GM12878 (cell line): ENCODE measurements at regions not wholly inside any gene's neighbourhood (a gene's known extent, or its start where the extent isn't known, plus 50 kb on each side); places are given as distances from the start of the nearest gene placed in this dataset.

Experiments
- ATAC-seq: fragments of 200-7000 bp; cut with Tn5 transposase; 3 replicates; pipeline ENCODE4 v1.9.1; 2020; ENCODE audit warnings: mild to moderate bottlenecking, moderate library complexity
- BruUV-seq: library from RNA; stranded (reverse); fragments of 400-500 nt; replicated peaks from 2 replicates; lab custom pipeline; 2021; lab: Mats Ljungman, UMichigan
- CTCF ChIA-PET: fragments of 300-600 bp; sonication (Branson Sonifier 250); formaldehyde crosslinking; extraction: SDS; loops from one replicate; lab custom pipeline; 2021; ENCODE audit warnings: inconsistent platforms; lab: Yijun Ruan, JAX
- POLR2A ChIA-PET: fragments of 350-600 bp; formaldehyde crosslinking; extraction: SDS; loops from one replicate; lab custom pipeline; 2021; ENCODE audit warnings: inconsistent platforms; lab: Charles Lee
- RAD21 ChIA-PET: fragments of 300-600 bp; sonication (Branson Sonifier 250); formaldehyde crosslinking; loops from one replicate; lab custom pipeline; 2023; ENCODE audit warnings: antibody characterized with exemption; ENCODE audit not compliant: unreplicated experiment; lab: Charles Lee
- SMC1A ChIA-PET: fragments of 300-600 bp; sonication (Branson Sonifier 250); formaldehyde crosslinking; loops from one replicate; lab custom pipeline; 2023; ENCODE audit not compliant: unreplicated experiment, uncharacterized antibody; lab: Charles Lee
- DNase-seq: peaks from one replicate; pipeline ENCODE4 v3.0.0-alpha.2; 2011; ENCODE audit warnings: low read depth, low spot score
- FAIRE-seq: peaks from 3 replicates; lab custom pipeline; 2011; peaks lifted over from hg19 to GRCh38; lab: Jason Lieb, UNC
- H2AFZ ChIP-seq: 2 replicates; pipeline ENCODE4 v1.6.0; 2011; ENCODE audit warnings: low read depth, low read length, control low read depth; ENCODE audit not compliant: control insufficient read depth
- H3K27ac ChIP-seq: 2 replicates; pipeline ENCODE4 v1.5.1; 2011; ENCODE audit warnings: control low read depth; ENCODE audit not compliant: control insufficient read depth, insufficient read depth
- H3K27me3 ChIP-seq, 2 experiments: replicated peaks in 1 of 2; 2 replicates each; pipeline versions ENCODE4 v1.6.0 to v1.6.1; 2011; ENCODE audit warnings: low read length in 1 of 2; ENCODE audit not compliant: control insufficient read depth in 2 of 2, insufficient read depth in 2 of 2
- H3K36me3 ChIP-seq, 2 experiments: 2 replicates each; pipeline ENCODE4 v1.5.1; 2011; ENCODE audit warnings: low read length in 1 of 2; ENCODE audit not compliant: control insufficient read depth in 2 of 2, insufficient read depth in 2 of 2
- H3K4me1 ChIP-seq: 2 replicates; pipeline ENCODE4 v1.6.1; 2011; ENCODE audit warnings: mild to moderate bottlenecking, low read length, moderate library complexity, mixed read lengths; ENCODE audit not compliant: control insufficient read depth, insufficient read depth
- H3K4me2 ChIP-seq: 2 replicates; pipeline ENCODE4 v1.6.0; 2011; ENCODE audit warnings: control low read depth; ENCODE audit not compliant: control insufficient read depth, insufficient read depth
- H3K4me3 ChIP-seq: fragments of 200-600 bp; sonication (generic); 2 replicates; pipeline ENCODE4 v1.5.1; 2016
- H3K79me2 ChIP-seq: 2 replicates; pipeline ENCODE4 v1.6.0; 2011; ENCODE audit warnings: low read length; ENCODE audit not compliant: control insufficient read depth, insufficient read depth
- H3K9ac ChIP-seq: 2 replicates; pipeline ENCODE4 v1.8.0; 2011; ENCODE audit warnings: low read length, control low read depth, mixed read lengths; ENCODE audit not compliant: control insufficient read depth, insufficient read depth
- H3K9me3 ChIP-seq: replicated peaks from 3 replicates; pipeline ENCODE4 v1.5.1; 2011; ENCODE audit warnings: mild to moderate bottlenecking, low read length; ENCODE audit not compliant: control insufficient read depth, insufficient read depth
- H4K20me1 ChIP-seq: 2 replicates; pipeline ENCODE4 v1.6.0; 2011; ENCODE audit not compliant: control insufficient read depth, insufficient read depth
- ASH2L ChIP-seq: fragments of 300-600, 200-600 bp; sonication (generic); IDR thresholded peaks from 2 replicates; pipeline ENCODE4 v1.6.1; 2017; ENCODE audit warnings: low read depth, mild to moderate bottlenecking, borderline replicate concordance
- BCL11A ChIP-seq: IDR thresholded peaks from 2 replicates; pipeline ENCODE4 v1.6.1; 2011; ENCODE audit warnings: low read depth, low read length
- BRCA1 ChIP-seq: IDR thresholded peaks from 2 replicates; pipeline ENCODE4 v1.6.1; 2011; ENCODE audit warnings: low read depth, low read length, improper control_type of control experiment
- CREM ChIP-seq: IDR thresholded peaks from 2 replicates; pipeline ENCODE4 v1.6.1; 2014; ENCODE audit warnings: antibody characterized with exemption, low read depth
- EED ChIP-seq: sonication (generic); IDR thresholded peaks from 2 replicates; pipeline ENCODE4 v1.6.1; 2016; ENCODE audit warnings: antibody characterized with exemption, low read depth
- GABPA ChIP-seq: IDR thresholded peaks from 2 replicates; pipeline ENCODE4 v1.6.1; 2014; ENCODE audit warnings: antibody characterized with exemption, low read depth, mild to moderate bottlenecking, inconsistent platforms
- JUND ChIP-seq: IDR thresholded peaks from 2 replicates; pipeline ENCODE4 v1.6.1; 2012; ENCODE audit warnings: low read depth, mild to moderate bottlenecking, low read length, improper control_type of control experiment, moderate library complexity
- MEF2B ChIP-seq: fragments of 450-650 bp; IDR thresholded peaks from 2 replicates; pipeline ENCODE4 v1.6.1; 2018; ENCODE audit warnings: mild to moderate bottlenecking, moderate library complexity; ENCODE audit not compliant: partially characterized antibody, poor library complexity, severe bottlenecking
- POLR2AphosphoS2 ChIP-seq: IDR thresholded peaks from 2 replicates; pipeline ENCODE4 v1.6.1; 2011; ENCODE audit warnings: low read depth, mild to moderate bottlenecking, low read length, improper control_type of control experiment, moderate library complexity
- RBBP5 ChIP-seq: fragments of 200-600 bp; sonication (generic); conservative IDR thresholded peaks from 2 replicates; pipeline ENCODE4 v1.6.1; 2016
- SIN3A ChIP-seq: IDR thresholded peaks from 2 replicates; pipeline ENCODE4 v1.6.1; 2012; ENCODE audit warnings: low read depth, low read length, improper control_type of control experiment
- STAT3 ChIP-seq: IDR thresholded peaks from 2 replicates; pipeline ENCODE4 v1.6.1; 2011; ENCODE audit warnings: low read depth, low read length, improper control_type of control experiment
- TCF12 ChIP-seq: IDR thresholded peaks from 2 replicates; pipeline ENCODE4 v1.6.1; 2011; ENCODE audit warnings: low read depth, mild to moderate bottlenecking, low read length
- WGBS: methylation state at CpG from one replicate; pipeline ENCODE4 v1.1.6; 2016; ENCODE audit warnings: low lambda C conversion rate; ENCODE audit not compliant: insufficient replicate concordance, insufficient coverage; ENCODE audit errors: missing lambda C conversion rate; 5-methylcytosine and 5-hydroxymethylcytosine counted together
- in situ Hi-C: fragments of 300-500 bp; cut with MboI; formaldehyde crosslinking; loops from 9 replicates; pipeline ENCODE4 v1.14.3; 2018; ENCODE audit warnings: mixed read lengths
- intact Hi-C: fragments of 100-400 bp; cut with micrococcal nuclease; formaldehyde crosslinking; loops from one replicate; pipeline ENCODE4 v1.14.2; 2022; ENCODE audit not compliant: unreplicated experiment
- TF ChIP-seq, protein P1 (sequence below): IDR thresholded peaks from 2 replicates; pipeline ENCODE4 v1.6.1; 2012; ENCODE audit warnings: improper control_type of control experiment, low read depth, low read length; ENCODE audit not compliant: insufficient replicate concordance

DNA sequence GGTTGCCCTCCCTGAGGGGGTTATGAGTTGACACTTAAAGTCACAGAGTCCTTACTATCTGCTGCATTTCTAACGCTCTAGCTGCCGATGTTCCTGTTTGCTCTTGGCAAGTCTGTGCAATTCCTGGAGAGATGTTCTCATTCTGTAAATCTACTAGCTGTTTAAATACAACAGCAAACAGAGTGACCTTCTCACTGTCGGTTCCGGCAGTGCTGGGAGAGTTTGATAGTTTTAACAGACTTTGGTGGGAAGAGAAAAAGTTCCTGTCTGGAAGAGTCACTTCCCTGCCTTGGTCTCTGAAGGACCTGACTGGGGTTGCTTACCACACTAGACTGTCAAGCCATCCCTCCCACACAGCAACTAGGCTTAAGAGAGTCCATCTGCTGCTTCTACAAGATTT, 63.3 kb upstream of the ELMO1 start:
- Histone ChIP-seq H3K79me2 (no peaks in the 10 kb centered on the region), H4K20me1 (no peaks in the 10 kb centered on the region), H3K27me3 (peaks cover 0 to 4% of the 10 kb centered on the region in 2 experiments; a peak in 2 of 4 replicates), H3K36me3 (no peaks in the 10 kb centered on the region), H3K4me2 (no peak overlapping the region), H3K4me3 (no peak overlapping the region), H2AFZ (no peak overlapping the region), H3K27ac (no peak overlapping the region), H3K9me3 (no peaks in the 10 kb centered on the region), H3K4me1 (no peaks in the 10 kb centered on the region), H3K9ac (no peak overlapping the region)
- intact Hi-C loops, result loop anchor here (2.0 to 5.0 kb wide), 3 partner anchors 221 to 340 kb away; no protein-coding TSS in a partner anchor
- CTCF ChIA-PET, result interaction anchor here (0.6 to 1.3 kb wide), 5 partner anchors 17 to 1118 kb away, joined by 3 to 8 read pairs (median 3); no protein-coding TSS in a partner anchor
- 85% methylated on average over 4 of the region's 4 CpGs for WGBS
- ATAC-seq (no peak), FAIRE-seq (no peak), DNase-seq (no peak)
- in situ Hi-C loops, result no loop called here
- POLR2A ChIA-PET, result no interaction called here
- RAD21 ChIA-PET, result interaction anchor here (1.3 kb wide), 1 partner anchor 322 kb away, joined by 5 read pairs; no protein-coding TSS in a partner anchor
- SMC1A ChIA-PET, result interaction anchor here (1.1 to 1.2 kb wide), 2 partner anchors 16 to 94 kb away, joined by 3 read pairs; no protein-coding TSS in a partner anchor
- no TSS peak for BruUV-seq
- TF ChIP-seq GABPA (no peak), STAT3 (no peak), MEF2B (no peak), JUND (no peak), ASH2L (no peak), EED (no peak)

DNA sequence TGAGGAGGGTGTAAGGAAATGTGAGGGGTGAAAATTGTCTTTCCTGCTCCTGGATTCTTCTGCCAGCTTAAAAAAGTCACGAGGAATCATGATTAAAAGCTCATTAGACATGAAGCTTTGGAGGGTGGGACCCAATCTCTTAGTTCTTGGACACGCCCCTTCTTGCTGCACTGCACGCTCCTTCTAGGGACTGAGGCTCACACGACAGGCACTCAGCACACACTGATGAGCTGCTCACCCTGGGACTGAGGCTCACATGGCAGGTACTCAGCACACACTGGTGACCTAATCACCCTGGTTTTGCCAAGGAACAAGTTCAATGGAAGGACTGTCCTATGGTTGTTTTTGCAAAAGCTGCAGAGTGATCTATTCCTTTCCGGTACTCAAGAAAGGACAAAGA, 65.8 kb upstream of the ELMO1 start:
- Histone ChIP-seq H3K36me3 (no peaks in the 10 kb centered on the region), H2AFZ (no peak overlapping the region), H3K27ac (no peak overlapping the region), H4K20me1 (no peaks in the 10 kb centered on the region), H3K79me2 (no peaks in the 10 kb centered on the region), H3K9me3 (no peaks in the 10 kb centered on the region), H3K4me3 (no peak overlapping the region), H3K9ac (no peak overlapping the region), H3K27me3 (peaks cover 1 to 3% of the 10 kb centered on the region in 2 experiments; a peak in 2 of 4 replicates), H3K4me2 (no peak overlapping the region), H3K4me1 (no peaks in the 10 kb centered on the region)
- ChIA-PET CTCF (no interaction called here), RAD21 (no interaction called here), SMC1A (no interaction called here), POLR2A (no interaction called here)
- intact Hi-C loops, result loop anchor here (5.0 kb wide), 1 partner anchor 338 kb away; no protein-coding TSS in a partner anchor
- in situ Hi-C loops, result no loop called here
- 69% methylated on average over 5 of the region's 5 CpGs for WGBS
- DNase-seq, result no peak
- no peak for FAIRE-seq
- BruUV-seq, result no TSS peak
- no peak for ATAC-seq
- TF ChIP-seq TCF12, result no peak
- TF ChIP-seq BCL11A, result no peak
- TF ChIP-seq CREM, result no peak
- no peak for TF ChIP-seq BRCA1
- no peak for TF ChIP-seq RBBP5
- no peak for TF ChIP-seq SIN3A
- TF ChIP-seq POLR2AphosphoS2, result no peak
- TF ChIP-seq, protein P1, sequence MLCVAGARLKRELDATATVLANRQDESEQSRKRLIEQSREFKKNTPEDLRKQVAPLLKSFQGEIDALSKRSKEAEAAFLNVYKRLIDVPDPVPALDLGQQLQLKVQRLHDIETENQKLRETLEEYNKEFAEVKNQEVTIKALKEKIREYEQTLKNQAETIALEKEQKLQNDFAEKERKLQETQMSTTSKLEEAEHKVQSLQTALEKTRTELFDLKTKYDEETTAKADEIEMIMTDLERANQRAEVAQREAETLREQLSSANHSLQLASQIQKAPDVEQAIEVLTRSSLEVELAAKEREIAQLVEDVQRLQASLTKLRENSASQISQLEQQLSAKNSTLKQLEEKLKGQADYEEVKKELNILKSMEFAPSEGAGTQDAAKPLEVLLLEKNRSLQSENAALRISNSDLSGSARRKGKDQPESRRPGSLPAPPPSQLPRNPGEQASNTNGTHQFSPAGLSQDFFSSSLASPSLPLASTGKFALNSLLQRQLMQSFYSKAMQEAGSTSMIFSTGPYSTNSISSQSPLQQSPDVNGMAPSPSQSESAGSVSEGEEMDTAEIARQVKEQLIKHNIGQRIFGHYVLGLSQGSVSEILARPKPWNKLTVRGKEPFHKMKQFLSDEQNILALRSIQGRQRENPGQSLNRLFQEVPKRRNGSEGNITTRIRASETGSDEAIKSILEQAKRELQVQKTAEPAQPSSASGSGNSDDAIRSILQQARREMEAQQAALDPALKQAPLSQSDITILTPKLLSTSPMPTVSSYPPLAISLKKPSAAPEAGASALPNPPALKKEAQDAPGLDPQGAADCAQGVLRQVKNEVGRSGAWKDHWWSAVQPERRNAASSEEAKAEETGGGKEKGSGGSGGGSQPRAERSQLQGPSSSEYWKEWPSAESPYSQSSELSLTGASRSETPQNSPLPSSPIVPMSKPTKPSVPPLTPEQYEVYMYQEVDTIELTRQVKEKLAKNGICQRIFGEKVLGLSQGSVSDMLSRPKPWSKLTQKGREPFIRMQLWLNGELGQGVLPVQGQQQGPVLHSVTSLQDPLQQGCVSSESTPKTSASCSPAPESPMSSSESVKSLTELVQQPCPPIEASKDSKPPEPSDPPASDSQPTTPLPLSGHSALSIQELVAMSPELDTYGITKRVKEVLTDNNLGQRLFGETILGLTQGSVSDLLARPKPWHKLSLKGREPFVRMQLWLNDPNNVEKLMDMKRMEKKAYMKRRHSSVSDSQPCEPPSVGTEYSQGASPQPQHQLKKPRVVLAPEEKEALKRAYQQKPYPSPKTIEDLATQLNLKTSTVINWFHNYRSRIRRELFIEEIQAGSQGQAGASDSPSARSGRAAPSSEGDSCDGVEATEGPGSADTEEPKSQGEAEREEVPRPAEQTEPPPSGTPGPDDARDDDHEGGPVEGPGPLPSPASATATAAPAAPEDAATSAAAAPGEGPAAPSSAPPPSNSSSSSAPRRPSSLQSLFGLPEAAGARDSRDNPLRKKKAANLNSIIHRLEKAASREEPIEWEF, result no peak
